ENCODE measurements at regions not wholly inside any gene's neighbourhood (a gene's known extent, or its start where the extent isn't known, plus 50 kb on each side); places are given as distances from the start of the nearest gene placed in this dataset.

- no peak for DNase-seq (ENCODE audit: low spot score)
These were observed 773.8 kb upstream of the TBX3 start for GRCh38 chr12:115457798-115458197.

GRCh38 chr12:115456946-115457689 lies 773.1 kb upstream of the TBX3 start:
- DNase-seq (ENCODE audit: low spot score) = no peak

DNA sequence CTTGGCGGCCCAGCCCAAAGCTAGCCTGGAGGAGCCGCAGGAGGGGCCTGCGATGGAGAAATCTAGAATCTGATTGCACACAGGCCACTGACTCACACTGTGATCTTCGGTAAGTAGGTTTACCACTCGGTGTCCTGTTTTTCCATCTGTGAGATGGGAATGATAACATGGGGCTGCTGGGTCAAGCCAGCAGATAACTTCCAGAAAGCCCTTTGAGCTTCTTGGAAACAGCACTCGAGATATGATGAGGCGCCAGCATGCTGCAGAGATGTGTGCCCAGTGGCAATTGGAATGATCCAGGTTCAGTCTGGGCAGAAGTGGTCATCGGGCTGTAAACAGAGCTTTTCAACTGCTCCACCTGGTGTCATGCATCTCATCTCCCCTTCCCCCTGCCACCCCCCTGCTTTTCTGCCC lies 771.3 kb upstream of the TBX3 start:
- no peak for DNase-seq (ENCODE audit: low spot score)

DNA sequence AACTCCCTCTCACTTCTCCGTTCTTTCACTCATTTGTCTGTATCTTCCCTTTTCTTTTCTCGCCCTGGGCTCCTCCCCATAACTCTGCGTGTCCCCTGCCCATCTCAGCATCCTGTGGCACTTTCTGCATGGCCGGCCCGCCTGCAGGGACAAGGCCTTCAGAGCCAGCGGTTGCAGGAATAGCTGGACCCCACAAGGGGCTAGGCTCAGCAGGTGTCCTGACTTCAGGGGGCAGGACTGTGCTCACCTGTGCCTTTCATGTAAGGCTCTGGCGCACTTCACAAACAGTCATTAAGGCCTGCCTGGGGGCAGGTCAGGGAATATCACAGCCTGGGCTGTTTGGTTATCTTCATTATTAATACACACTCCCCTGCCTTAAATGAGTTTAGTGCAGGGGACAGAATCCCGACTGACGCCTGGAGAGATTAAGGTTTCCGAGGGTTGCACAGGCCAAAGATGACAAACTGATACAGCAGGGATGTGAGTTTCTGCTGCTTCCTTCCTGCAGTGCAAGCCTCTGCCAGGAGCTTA lies 768.8 kb upstream of the TBX3 start:
- no peak for DNase-seq (ENCODE audit: low spot score)

GRCh38 chr12:115451780-115452736 lies 768.1 kb upstream of the TBX3 start:
- peak; percentile 25 for DNase-seq (ENCODE audit: low spot score)

DNA sequence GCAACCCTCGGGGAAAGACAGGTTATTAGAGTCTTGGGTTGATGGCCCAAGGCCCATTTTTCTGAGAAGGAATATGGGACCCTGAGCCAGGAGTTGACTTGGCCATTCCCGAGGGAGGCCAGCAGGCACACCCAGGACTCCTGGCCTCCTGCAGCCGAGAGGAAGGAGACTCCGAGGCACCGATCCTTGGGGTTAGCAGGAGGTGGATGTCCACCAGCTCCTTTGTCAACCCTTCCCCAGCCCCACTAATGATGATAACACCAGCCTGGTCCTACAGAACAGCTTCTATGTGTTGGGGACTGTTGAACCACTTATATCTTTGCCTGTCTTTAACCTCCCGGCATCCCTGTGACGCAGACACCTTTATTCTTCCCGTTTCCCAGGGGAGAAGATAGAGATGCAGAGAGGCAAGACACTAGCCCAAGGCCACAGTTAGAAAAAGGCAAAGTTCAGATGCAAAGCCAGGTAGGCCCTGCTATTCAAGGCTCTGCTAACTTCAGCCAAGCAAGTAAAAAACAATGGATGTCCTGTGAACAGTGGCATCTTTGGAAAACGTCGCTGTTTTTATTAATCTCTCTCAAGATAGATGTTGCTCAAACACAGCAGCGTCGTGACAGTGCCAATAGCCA lies 767.3 kb upstream of the TBX3 start:
- no peak for DNase-seq (ENCODE audit: low spot score)

DNA sequence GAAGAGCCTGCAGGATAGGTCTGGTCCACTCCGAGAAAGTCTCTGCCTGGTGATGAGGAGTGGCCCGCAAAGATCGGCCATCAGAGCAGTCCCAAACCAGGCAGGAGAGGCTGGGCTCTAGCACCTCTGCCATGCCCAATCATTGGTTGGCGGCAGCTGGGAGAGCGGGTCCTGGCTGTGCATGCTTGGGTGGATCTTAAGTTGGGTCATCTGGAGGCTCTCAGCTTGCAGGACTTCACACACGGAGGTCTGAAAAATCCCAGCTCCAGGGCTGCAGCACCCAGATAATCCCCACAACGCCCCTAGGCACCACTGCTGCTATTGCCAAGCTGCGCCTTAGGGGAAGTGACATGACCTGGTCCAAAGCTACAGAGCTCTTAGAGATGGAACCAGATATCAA lies 766.7 kb upstream of the TBX3 start:
- no peak for DNase-seq (ENCODE audit: low spot score)

DNA sequence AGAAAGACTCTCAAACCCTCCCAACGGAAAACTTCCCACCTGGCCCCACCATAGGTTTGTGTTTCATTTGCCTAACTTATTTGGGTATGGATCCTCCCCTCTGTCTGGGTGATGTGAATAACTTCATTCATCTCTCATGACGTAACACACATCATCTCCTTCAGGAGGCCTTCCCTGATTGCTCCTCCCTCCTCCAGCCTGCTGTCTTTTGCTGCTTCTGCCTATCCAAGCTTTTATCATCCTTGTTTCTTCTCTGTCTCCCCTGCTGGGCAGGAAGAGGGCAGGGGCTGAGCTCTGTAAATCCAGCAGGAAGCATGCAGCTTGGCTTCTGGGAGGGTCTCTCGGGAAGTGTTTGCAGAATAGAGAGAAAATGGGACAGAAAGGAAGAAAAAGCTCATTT lies 766.0 kb upstream of the TBX3 start:
- DNase-seq (ENCODE audit: low spot score) = no peak

DNA sequence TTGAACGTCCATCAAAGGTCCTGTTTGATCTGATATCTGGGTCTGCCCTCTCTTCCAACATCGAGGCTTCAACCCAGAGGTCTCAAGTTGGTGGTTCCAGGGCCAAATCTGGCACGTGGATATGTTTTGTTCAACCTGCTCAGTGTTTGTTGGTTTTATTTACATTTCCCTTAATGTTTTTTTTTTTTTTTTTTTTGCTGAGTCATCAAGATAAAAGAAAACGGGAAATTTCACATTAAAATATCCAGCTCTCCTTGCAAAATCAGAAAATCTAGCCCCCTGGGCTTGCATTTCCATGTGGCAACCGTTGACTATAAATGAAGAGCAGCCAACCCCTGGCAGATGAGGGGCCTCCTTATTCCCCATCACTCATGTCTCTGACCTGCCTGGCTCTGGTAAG lies 765.6 kb upstream of the TBX3 start:
- no peak for DNase-seq (ENCODE audit: low spot score)

- no peak for DNase-seq (ENCODE audit: low spot score)
These were observed 760.4 kb upstream of the TBX3 start for GRCh38 chr12:115444346-115444745.

- DNase-seq (ENCODE audit: low spot score) = no peak
These were observed 759.5 kb upstream of the TBX3 start for GRCh38 chr12:115443351-115443938.

DNA sequence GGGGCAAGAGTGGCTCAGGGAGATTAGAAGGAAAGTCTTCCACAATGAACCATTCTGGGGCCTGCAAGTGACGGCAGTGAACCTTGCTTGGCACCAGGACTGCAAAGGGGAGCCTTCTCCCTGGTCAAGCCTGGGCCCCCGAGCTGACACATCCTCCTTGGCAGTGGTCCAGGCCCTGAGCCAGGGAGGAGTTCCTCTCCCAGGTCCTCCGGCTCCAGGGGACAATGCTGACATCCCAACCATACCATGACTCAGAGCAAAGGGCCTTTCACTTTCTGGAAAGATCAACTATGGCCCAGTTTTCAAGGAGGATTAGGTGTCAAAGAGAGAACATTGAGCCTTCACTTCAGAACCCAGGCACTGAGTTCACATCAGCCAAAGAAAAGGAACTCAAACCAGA lies 756.5 kb upstream of the TBX3 start:
- no peak for DNase-seq (ENCODE audit: low spot score)

DNA sequence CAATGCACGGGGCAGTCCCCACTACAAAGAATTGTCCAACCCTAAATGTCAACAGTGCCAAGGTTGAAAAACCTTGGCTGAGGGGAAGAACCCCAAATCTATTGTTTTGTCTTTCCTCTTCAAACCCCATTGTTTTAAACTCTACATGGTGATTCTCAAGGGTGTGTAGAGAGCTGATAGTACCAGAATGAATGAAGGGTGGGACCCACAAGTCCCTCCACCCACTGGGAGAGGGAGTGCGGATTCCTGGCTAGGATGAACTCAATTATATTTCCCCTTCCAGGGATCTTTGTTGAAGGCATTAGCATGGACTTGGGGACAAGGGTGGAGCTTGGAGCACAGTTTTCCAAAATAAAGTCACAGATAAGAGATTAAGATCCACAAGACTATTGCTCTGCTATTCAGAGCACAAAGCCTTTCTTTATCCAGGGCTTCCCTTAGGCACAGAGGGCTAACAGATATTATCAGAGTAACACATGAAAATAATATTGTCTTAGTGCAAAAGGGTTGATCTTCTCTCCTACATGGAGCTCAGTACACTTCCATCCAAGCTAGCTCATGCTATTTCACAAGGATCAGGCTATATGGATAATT lies 755.1 kb upstream of the TBX3 start:
- no peak for DNase-seq (ENCODE audit: low spot score)

DNA sequence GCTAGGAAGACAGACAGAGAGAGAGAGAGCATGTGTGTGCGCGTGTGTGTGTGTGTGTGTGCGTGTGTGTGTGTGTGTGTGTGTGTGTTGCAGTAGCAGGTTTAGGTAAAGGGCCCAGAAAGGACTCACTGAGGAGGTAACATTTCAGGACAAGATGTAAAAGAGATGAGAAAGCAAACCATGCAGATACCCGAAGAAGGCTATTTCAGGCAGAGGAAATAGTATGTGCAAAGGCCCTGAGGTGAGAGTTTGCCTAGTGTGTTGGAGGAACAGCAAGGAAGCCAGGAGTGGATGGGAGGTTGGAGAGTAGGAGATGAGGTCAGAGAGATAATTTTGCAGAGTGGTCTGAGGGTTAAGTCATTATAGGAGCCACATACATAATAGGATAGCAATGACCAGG lies 754.3 kb upstream of the TBX3 start:
- DNase-seq (ENCODE audit: low spot score) = no peak

- DNase-seq (ENCODE audit: low spot score) = no peak
These were observed 753.1 kb upstream of the TBX3 start for GRCh38 chr12:115437061-115437567.

GRCh38 chr12:115433014-115433634 lies 749.1 kb upstream of the TBX3 start:
- DNase-seq (ENCODE audit: low spot score) = no peak

DNA sequence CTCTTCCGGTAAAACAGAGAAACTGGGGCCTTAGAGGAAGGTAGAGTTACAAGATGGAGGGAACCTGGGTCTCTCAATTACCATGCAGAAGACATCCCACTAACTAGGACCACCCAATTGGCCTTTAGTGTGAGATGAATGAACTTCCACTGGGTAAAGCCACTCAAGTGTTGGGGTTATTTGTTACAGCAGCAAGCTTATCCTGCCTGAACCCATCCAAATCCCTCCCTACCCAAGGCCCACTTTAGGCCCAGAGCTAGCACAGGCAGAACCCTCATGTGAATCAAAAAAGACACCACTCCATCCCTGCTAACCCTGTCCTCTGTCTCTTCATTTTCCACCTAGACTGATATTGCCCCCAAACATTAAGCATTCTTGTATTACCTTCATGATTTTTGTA lies 746.7 kb upstream of the TBX3 start:
- DNase-seq (ENCODE audit: low spot score) = no peak

GRCh38 chr12:115426732-115427131 lies 742.8 kb upstream of the TBX3 start:
- no peak for DNase-seq (ENCODE audit: low spot score)

DNA sequence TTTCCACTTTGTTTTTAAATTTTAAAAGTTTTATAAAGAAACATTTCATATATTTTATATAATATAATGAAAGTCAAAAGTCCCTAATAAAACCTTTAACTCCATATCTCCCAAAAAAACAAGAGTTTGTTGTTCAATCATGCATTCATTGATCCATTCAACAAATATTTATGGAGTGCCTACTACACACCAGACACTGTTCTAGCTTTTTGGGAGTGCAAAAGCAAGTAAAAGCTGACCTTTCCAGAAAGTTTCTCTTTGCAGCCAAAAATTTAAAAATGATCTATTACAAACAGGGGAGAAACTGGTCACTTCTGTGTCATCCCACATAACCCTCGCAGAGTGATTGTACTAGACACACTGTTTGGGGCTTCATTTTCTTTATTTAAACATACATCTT lies 740.0 kb upstream of the TBX3 start:
- no peak for DNase-seq (ENCODE audit: low spot score)

GRCh38 chr12:115423546-115423987 lies 739.6 kb upstream of the TBX3 start:
- DNase-seq (ENCODE audit: low spot score) = no peak

All from globus pallidus (tissue), 1 donor.